ENCODE measurements at regions not wholly inside any gene's neighbourhood (a gene's known extent, or its start where the extent isn't known, plus 50 kb on each side); places are given as distances from the start of the nearest gene placed in this dataset.

GRCh38 chr2:236794176-236794957 is 224.7 kb downstream of the ACKR3 start:
- TF ChIP-seq CTCF (conservative IDR thresholded peaks at IDR 0.05; ENCODE audit: low read depth): no peak
- ChIA-PET POLR2A (ENCODE audit: low non-redundant PET) (no interaction called here), CTCF (interaction anchor here (0.6 to 0.7 kb wide), 2 partner anchors 105 to 165 kb away, joined by 3 to 4 read pairs; no protein-coding TSS in a partner anchor)
- H3K27ac ChIP-seq: no peak overlapping the region
- no peak for DNase-seq (ENCODE audit: low spot score)

- POLR2A ChIA-PET (ENCODE audit: low non-redundant PET): no interaction called here
Measured at GRCh38 chr2:236795169-236795860, 225.7 kb downstream of the ACKR3 start.

GRCh38 chr2:236795861-236796219 is 226.2 kb downstream of the ACKR3 start:
- POLR2A ChIA-PET (ENCODE audit: low non-redundant PET): no interaction called here
- CTCF ChIA-PET: no interaction called here
- no peak for DNase-seq (ENCODE audit: low spot score)

More at GRCh38 chr2:236795169-236795860, 225.7 kb downstream of the ACKR3 start:
- H3K27ac ChIP-seq: no peak overlapping the region
- no peak for TF ChIP-seq CTCF (conservative IDR thresholded peaks at IDR 0.05; ENCODE audit: low read depth)
- DNase-seq (ENCODE audit: low spot score): no peak
- CTCF ChIA-PET: interaction anchor here (0.6 to 0.7 kb wide), 2 partner anchors 164 to 637 kb away, joined by 4 to 5 read pairs; no protein-coding TSS in a partner anchor

GRCh38 chr2:236796236-236796635 is 226.6 kb downstream of the ACKR3 start:
- DNase-seq (ENCODE audit: low spot score): no peak
- POLR2A ChIA-PET (ENCODE audit: low non-redundant PET): no interaction called here
- no peak overlapping the region for H3K27ac ChIP-seq
- CTCF ChIA-PET: no interaction called here
- no peak for TF ChIP-seq CTCF (conservative IDR thresholded peaks at IDR 0.05; ENCODE audit: low read depth)

More at GRCh38 chr2:236795861-236796219, 226.2 kb downstream of the ACKR3 start:
- TF ChIP-seq CTCF (conservative IDR thresholded peaks at IDR 0.05; ENCODE audit: low read depth): no peak
- no peak overlapping the region for H3K27ac ChIP-seq

- TF ChIP-seq CTCF (conservative IDR thresholded peaks at IDR 0.05; ENCODE audit: low read depth): no peak
- ChIA-PET CTCF (no interaction called here), POLR2A (ENCODE audit: low non-redundant PET) (no interaction called here)
- H3K27ac ChIP-seq: no peak overlapping the region
- DNase-seq (ENCODE audit: low spot score): no peak
Measured at GRCh38 chr2:236797411-236797810, 227.8 kb downstream of the ACKR3 start.

- DNase-seq (ENCODE audit: low spot score): no peak
- CTCF ChIA-PET: no interaction called here
- POLR2A ChIA-PET (ENCODE audit: low non-redundant PET): no interaction called here
- TF ChIP-seq CTCF (conservative IDR thresholded peaks at IDR 0.05; ENCODE audit: low read depth): no peak
- no peak overlapping the region for H3K27ac ChIP-seq
Measured at GRCh38 chr2:236798491-236798890, 228.9 kb downstream of the ACKR3 start.
